H1 (cell line): ENCODE measurements at regions not wholly inside any gene's neighbourhood (a gene's known extent, or its start where the extent isn't known, plus 50 kb on each side); places are given as distances from the start of the nearest gene placed in this dataset.

Source experiments
- CTCF ChIP-seq, 3 experiments: IDR thresholded peaks; 1 replicate in 2 of 3; 2 replicates in 1 of 3; pipeline versions ENCODE4 v1.5.1 to v1.6.1; 2011; ENCODE audit warnings: low read length in 3 of 3, mild to moderate bottlenecking in 3 of 3, inconsistent platforms in 2 of 3, low read depth in 1 of 3, moderate library complexity in 1 of 3; ENCODE audit not compliant: insufficient read depth in 1 of 3; ENCODE audit errors: control extremely low read depth in 1 of 3
- HDAC2 ChIP-seq, 2 experiments: fragments of 300-600 bp in 1 of 2; sonication (generic) in 1 of 2; IDR thresholded peaks; 2 replicates each; pipeline ENCODE4 v1.6.1; 2011 to 2012; ENCODE audit warnings: low read depth in 2 of 2, low read length in 2 of 2, mild to moderate bottlenecking in 2 of 2, moderate library complexity in 2 of 2, borderline replicate concordance in 1 of 2, inconsistent platforms in 1 of 2
- POLR2A ChIP-seq, 2 experiments: IDR thresholded peaks; 1 replicate in 1 of 2; 2 replicates in 1 of 2; pipeline ENCODE4 v1.6.1; 2011; ENCODE audit warnings: low read depth in 2 of 2, low read length in 2 of 2, mild to moderate bottlenecking in 2 of 2; ENCODE audit errors: control extremely low read depth in 1 of 2
- POLR2AphosphoS5 ChIP-seq: IDR thresholded peaks from 2 replicates; pipeline ENCODE4 v1.6.1; 2011; ENCODE audit warnings: low read depth, low read length
- SP1 ChIP-seq: IDR thresholded peaks from 2 replicates; pipeline ENCODE4 v1.6.1; 2011; ENCODE audit warnings: low read depth, low read length
- TCF12 ChIP-seq: IDR thresholded peaks from 2 replicates; pipeline ENCODE4 v1.6.1; 2011; ENCODE audit warnings: low read depth, mild to moderate bottlenecking, low read length
- TEAD4 ChIP-seq: IDR thresholded peaks from 2 replicates; pipeline ENCODE4 v1.6.1; 2012; ENCODE audit warnings: low read depth, low read length, inconsistent platforms, mixed read lengths

GRCh38 chr4:72919937-72920336, 149.6 kb downstream of the COX18 start:
- TF ChIP-seq TEAD4 (no peak), CTCF (IDR thresholded peaks at IDR 0.05; ENCODE audit: control extremely low read depth in 1 of 3, insufficient read depth in 1 of 3, low read depth in 1 of 3, low read length in 3 of 3) (no peak), TCF12 (no peak), HDAC2 (IDR thresholded peaks at IDR 0.05; ENCODE audit: borderline replicate concordance in 1 of 2, low read depth in 2 of 2, low read length in 2 of 2) (no peak), SP1 (no peak), POLR2AphosphoS5 (no peak), POLR2A (IDR thresholded peaks at IDR 0.05; ENCODE audit: control extremely low read depth in 1 of 2, low read depth in 2 of 2, low read length in 2 of 2) (no peak)
